HCEC 1CT (cell line): ENCODE measurements at regions not wholly inside any gene's neighbourhood (a gene's known extent, or its start where the extent isn't known, plus 50 kb on each side); places are given as distances from the start of the nearest gene placed in this dataset.
"Not testable (repeated sequence)": the region's sequence is repeated elsewhere in the genome, so short reads cannot be mapped to it uniquely, and the experiment has no call there.

Experiments
- DNase-seq: peaks from one replicate; pipeline ENCODE4 v3.0.0-alpha.2; 2017

- no peak for DNase-seq
These were observed 234.3 kb upstream of the NFIA start for GRCh38 chr1:60847855-60848582.

GRCh38 chr1:60847391-60847790 lies 235.0 kb upstream of the NFIA start:
- DNase-seq, result no peak

GRCh38 chr1:60845659-60846058 lies 236.7 kb upstream of the NFIA start:
- DNase-seq, result not testable (repeated sequence)

GRCh38 chr1:60842304-60842703 lies 240.1 kb upstream of the NFIA start:
- DNase-seq, result no peak

- no peak for DNase-seq
These were observed 241.0 kb upstream of the NFIA start for GRCh38 chr1:60841116-60842046.

- not testable (repeated sequence) for DNase-seq
These were observed 241.9 kb upstream of the NFIA start for GRCh38 chr1:60840476-60840875.

- DNase-seq, result no peak
These were observed 246.7 kb upstream of the NFIA start for GRCh38 chr1:60835649-60836048.

- DNase-seq, result no peak
These were observed 249.2 kb upstream of the NFIA start for GRCh38 chr1:60833173-60833572.

GRCh38 chr1:60832367-60832766 lies 250.0 kb upstream of the NFIA start:
- DNase-seq, result no peak

- no peak for DNase-seq
These were observed 250.6 kb upstream of the NFIA start for GRCh38 chr1:60831780-60832179.

GRCh38 chr1:60828944-60829343 lies 253.4 kb upstream of the NFIA start:
- DNase-seq, result no peak

GRCh38 chr1:60826320-60827094 lies 255.9 kb upstream of the NFIA start:
- no peak for DNase-seq

- no peak for DNase-seq
These were observed 256.8 kb upstream of the NFIA start for GRCh38 chr1:60825593-60825992.

- no peak for DNase-seq
These were observed 259.2 kb upstream of the NFIA start for GRCh38 chr1:60823151-60823550.

- no peak for DNase-seq
These were observed 260.1 kb upstream of the NFIA start for GRCh38 chr1:60822252-60822651.

GRCh38 chr1:60821156-60821555 lies 261.2 kb upstream of the NFIA start:
- DNase-seq, result no peak

- no peak for DNase-seq
These were observed 263.2 kb upstream of the NFIA start for GRCh38 chr1:60818969-60819701.

GRCh38 chr1:60813071-60813470 lies 269.3 kb upstream of the NFIA start:
- DNase-seq, result no peak

GRCh38 chr1:60809204-60809980 lies 273.0 kb upstream of the NFIA start:
- no peak for DNase-seq

- DNase-seq, result no peak
These were observed 273.7 kb upstream of the NFIA start for GRCh38 chr1:60808676-60809075.

- DNase-seq, result no peak
These were observed 279.5 kb upstream of the NFIA start for GRCh38 chr1:60802884-60803283.

- DNase-seq, result no peak
These were observed 285.0 kb upstream of the NFIA start for GRCh38 chr1:60797351-60797750.
